ENCODE measurements at regions not wholly inside any gene's neighbourhood (a gene's known extent, or its start where the extent isn't known, plus 50 kb on each side); places are given as distances from the start of the nearest gene placed in this dataset.
"Not testable (repeated sequence)": the region's sequence is repeated elsewhere in the genome, so short reads cannot be mapped to it uniquely, and the experiment has no call there.

- no peak overlapping the region for H3K27ac ChIP-seq
- no peak for TF ChIP-seq ZFX (IDR thresholded peaks at IDR 0.05)
- TF ChIP-seq, protein P1, sequence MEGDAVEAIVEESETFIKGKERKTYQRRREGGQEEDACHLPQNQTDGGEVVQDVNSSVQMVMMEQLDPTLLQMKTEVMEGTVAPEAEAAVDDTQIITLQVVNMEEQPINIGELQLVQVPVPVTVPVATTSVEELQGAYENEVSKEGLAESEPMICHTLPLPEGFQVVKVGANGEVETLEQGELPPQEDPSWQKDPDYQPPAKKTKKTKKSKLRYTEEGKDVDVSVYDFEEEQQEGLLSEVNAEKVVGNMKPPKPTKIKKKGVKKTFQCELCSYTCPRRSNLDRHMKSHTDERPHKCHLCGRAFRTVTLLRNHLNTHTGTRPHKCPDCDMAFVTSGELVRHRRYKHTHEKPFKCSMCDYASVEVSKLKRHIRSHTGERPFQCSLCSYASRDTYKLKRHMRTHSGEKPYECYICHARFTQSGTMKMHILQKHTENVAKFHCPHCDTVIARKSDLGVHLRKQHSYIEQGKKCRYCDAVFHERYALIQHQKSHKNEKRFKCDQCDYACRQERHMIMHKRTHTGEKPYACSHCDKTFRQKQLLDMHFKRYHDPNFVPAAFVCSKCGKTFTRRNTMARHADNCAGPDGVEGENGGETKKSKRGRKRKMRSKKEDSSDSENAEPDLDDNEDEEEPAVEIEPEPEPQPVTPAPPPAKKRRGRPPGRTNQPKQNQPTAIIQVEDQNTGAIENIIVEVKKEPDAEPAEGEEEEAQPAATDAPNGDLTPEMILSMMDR (conservative IDR thresholded peaks at IDR 0.05), result no peak
Observed at GRCh38 chr15:21269121-21269520, 171.2 kb downstream of the POTEB3 start.

GRCh38 chr15:21268436-21268940, 171.8 kb downstream of the POTEB3 start:
- H3K27ac ChIP-seq, result no peak overlapping the region
- TF ChIP-seq, protein P1 (conservative IDR thresholded peaks at IDR 0.05), result no peak
- no peak for TF ChIP-seq ZFX (IDR thresholded peaks at IDR 0.05)

GRCh38 chr15:21267671-21268395, 172.5 kb downstream of the POTEB3 start:
- TF ChIP-seq, protein P1 (conservative IDR thresholded peaks at IDR 0.05), result no peak
- no peak for TF ChIP-seq ZFX (IDR thresholded peaks at IDR 0.05)
- H3K27ac ChIP-seq, result no peak overlapping the region

GRCh38 chr15:21267226-21267625, 173.1 kb downstream of the POTEB3 start:
- TF ChIP-seq, protein P1 (conservative IDR thresholded peaks at IDR 0.05), result no peak
- H3K27ac ChIP-seq, result no peak overlapping the region

GRCh38 chr15:21265628-21266027, 174.7 kb downstream of the POTEB3 start:
- not testable (repeated sequence) for H3K27ac ChIP-seq

DNA sequence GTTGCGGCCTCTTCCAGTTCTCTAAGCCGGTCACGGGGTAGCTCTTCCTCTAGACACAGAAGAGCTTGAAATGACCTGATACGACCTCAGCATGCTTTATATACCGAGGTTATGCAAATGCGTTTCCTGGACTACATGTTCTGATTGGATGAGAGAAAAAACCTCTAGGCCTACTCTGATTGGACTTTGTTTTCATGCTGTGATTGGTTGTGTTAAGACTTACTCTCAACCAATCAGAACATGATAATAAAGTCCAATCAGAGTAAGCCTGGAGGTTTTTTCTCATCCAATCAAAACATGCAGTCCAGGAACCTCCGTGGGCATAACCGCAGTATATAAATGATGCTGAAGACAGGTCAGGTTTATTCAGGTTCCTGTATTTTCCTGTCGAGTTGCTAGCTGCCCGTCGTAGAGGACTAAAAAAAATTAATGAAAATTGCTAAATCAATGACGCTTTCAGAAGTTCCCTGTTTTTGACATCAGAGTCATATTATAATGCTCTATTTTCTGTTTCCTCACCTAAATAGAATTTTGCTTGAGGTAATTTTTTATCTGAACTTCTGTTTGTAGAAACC, 177.4 kb downstream of the POTEB3 start:
- H3K27ac ChIP-seq, result peak overlapping the region; percentile 41
- TF ChIP-seq, protein P1 (conservative IDR thresholded peaks at IDR 0.05), result no peak
- TF ChIP-seq ZFX (IDR thresholded peaks at IDR 0.05), result no peak

- H3K27ac ChIP-seq, result peak overlapping the region; percentile 41
- no peak for TF ChIP-seq ZFX (IDR thresholded peaks at IDR 0.05)
- TF ChIP-seq, protein P1 (conservative IDR thresholded peaks at IDR 0.05), result no peak
Observed at GRCh38 chr15:21261965-21262850, 178.1 kb downstream of the POTEB3 start.

Measured in C4-2B (cell line).